Pancreas (tissue), 10 donors: ENCODE measurements at regions not wholly inside any gene's neighbourhood (a gene's known extent, or its start where the extent isn't known, plus 50 kb on each side); places are given as distances from the start of the nearest gene placed in this dataset.

Experiments used
- ATAC-seq, 4 donors: fragments of 200-7000 bp; cut with Tn5 transposase; one replicate each; pipeline versions ENCODE4 v1.8.0 to v1.9.1; 2020; ENCODE audit warnings: mild to moderate bottlenecking in 4 of 4, moderate library complexity in 4 of 4
- DNase-seq, 6 donors: peaks; one replicate each; pipeline ENCODE4 v3.0.0-alpha.2; 2020
- FAIRE-seq: peaks from 2 replicates; lab custom pipeline; 2012; peaks lifted over from hg19 to GRCh38; lab: Jason Lieb, UNC
- H3K27ac ChIP-seq, 4 donors: fragments of 200-600 bp; sonication (generic); 1 replicate in 3 of 4; 2 replicates in 1 of 4; pipeline versions ENCODE4 v1.5.0 to v1.8.0; 2020
- H3K27me3 ChIP-seq, 4 donors: fragments of 200-600 bp; one replicate each; pipeline ENCODE4 v1.8.0; 2021
- H3K36me3 ChIP-seq, 3 donors: fragments of 200-600 bp; sonication (generic) in 1 of 3; one replicate each; pipeline versions ENCODE4 v1.5.0 to v1.8.0; 2020 to 2021
- H3K4me1 ChIP-seq, 3 donors: fragments of 200-600 bp; one replicate each; pipeline ENCODE4 v1.8.0; 2021
- H3K4me3 ChIP-seq, 4 donors: fragments of 200-600 bp; sonication (generic) in 2 of 4; one replicate each; pipeline versions ENCODE4 v1.5.0 to v1.8.0; 2020 to 2021
- H3K9me3 ChIP-seq, 4 donors: fragments of 200-600 bp; one replicate each; pipeline ENCODE4 v1.8.0; 2021
- CTCF ChIP-seq, 4 donors: fragments of 200-600 bp; sonication (generic) in 3 of 4; IDR thresholded peaks; one replicate each; pipeline versions ENCODE4 v1.5.0 to v1.8.0; 2021; ENCODE audit warnings: antibody characterized with exemption in 4 of 4
- WGBS, 2 donors: extraction: QIAGEN DNeasy Blood & Tissue Kit; methylation state at CpG; one replicate each; pipeline ENCODE4 v1.1.7; 2013; 5-methylcytosine and 5-hydroxymethylcytosine counted together
- intact Hi-C, 3 donors: fragments of 100-400 bp; cut with DNase I; formaldehyde crosslinking; loops; one replicate each; pipeline versions ENCODE4 v1.11.1 to v1.14.2; 2022
- donor health status: healthy with polysubstance abuse.
- donor health status: DM: no; HTN: no; CAD: no; lungs with moderate emphysema.
- donor health status: DM: no; HTN: no; CAD: no.
- donor health status: control.
- donor health status: control.
- donor health status: Bipolar disorder and iron deficiency.
- donor health status: DM: yes; HTN: yes; CAD: no.
- donor health status: DM: no; HTN: no; CAD: no.
- donor health status: DM: no; HTN: no; CAD: no.
- donor health status: DM: yes; HTN: yes; CAD: no.

DNA sequence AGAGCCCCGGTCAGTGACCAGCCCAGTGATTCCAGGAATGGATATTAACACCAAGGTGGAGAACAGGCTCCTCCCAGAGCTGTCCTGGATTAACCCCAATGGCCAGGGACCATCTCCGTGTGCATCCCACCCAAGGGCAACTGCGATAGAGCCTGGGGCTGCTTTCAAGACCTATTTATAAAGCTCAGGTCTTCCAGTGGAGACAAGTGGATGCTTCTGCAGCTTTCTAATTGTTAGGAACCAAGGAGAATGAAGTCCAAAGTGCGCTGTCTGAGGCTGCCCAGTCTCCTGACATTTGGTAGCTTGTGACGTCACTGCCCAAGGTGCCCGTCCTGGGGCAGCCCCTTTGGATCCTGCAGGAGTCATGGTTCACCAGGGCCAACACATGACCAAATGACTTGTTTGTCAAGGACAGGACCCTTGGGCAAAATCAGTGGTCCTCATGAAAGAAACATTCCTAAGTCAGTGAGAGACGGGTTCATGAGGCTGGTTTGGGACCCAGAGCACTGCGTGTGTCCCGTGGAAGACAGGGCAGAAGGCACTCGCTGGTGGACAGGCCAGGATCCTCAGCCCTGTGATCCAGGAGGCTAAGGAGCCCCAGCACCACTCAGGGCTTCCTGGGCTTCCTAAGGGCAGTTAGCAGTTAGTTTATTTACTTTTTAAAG is 174.9 kb downstream of the ANKRD60 start:
- no peak for ATAC-seq
- 65 to 84% methylated on average over 10 of the region's 10 CpGs for WGBS, 2 donors
- FAIRE-seq = no peak
- TF ChIP-seq CTCF (IDR thresholded peaks at IDR 0.05) = no peak
- Histone ChIP-seq H3K4me3 (no peak overlapping the region), H3K4me1 (no peaks in the 10 kb centered on the region), H3K9me3 (no peaks in the 10 kb centered on the region), H3K36me3 (no peaks in the 10 kb centered on the region), H3K27ac (no peak overlapping the region), H3K27me3 (no peaks in the 10 kb centered on the region)
- DNase-seq = no peak
- intact Hi-C loops = no loop called here

GRCh38 chr20:58051367-58051766 is 177.1 kb downstream of the ANKRD60 start:
- intact Hi-C loops = no loop called here
- FAIRE-seq (no peak), ATAC-seq (no peak), DNase-seq (no peak)
- H3K27me3 ChIP-seq = no peaks in the 10 kb centered on the region
- H3K4me3 ChIP-seq = no peak overlapping the region
- H3K9me3 ChIP-seq = no peaks in the 10 kb centered on the region
- TF ChIP-seq CTCF (IDR thresholded peaks at IDR 0.05) = no peak
- H3K4me1 ChIP-seq = no peaks in the 10 kb centered on the region
- WGBS, 2 donors = 29 to 62% methylated on average over 1 of the region's 1 CpG
- H3K27ac ChIP-seq = no peak overlapping the region
- H3K36me3 ChIP-seq = no peaks in the 10 kb centered on the region

GRCh38 chr20:58048096-58048702 is 180.3 kb downstream of the ANKRD60 start:
- TF ChIP-seq CTCF (IDR thresholded peaks at IDR 0.05) = no peak
- no peaks in the 10 kb centered on the region for H3K27me3 ChIP-seq
- intact Hi-C loops = no loop called here
- DNase-seq = peak in 1 of 6 donors; percentile 22
- no peak overlapping the region for H3K27ac ChIP-seq
- no peaks in the 10 kb centered on the region for H3K36me3 ChIP-seq
- FAIRE-seq = no peak
- WGBS, 2 donors = 28 to 43% methylated on average over 3 of the region's 3 CpGs
- H3K9me3 ChIP-seq = no peaks in the 10 kb centered on the region
- no peaks in the 10 kb centered on the region for H3K4me1 ChIP-seq
- H3K4me3 ChIP-seq = no peak overlapping the region
- ATAC-seq = peak in 1 of 4 donors; percentile 23

DNA sequence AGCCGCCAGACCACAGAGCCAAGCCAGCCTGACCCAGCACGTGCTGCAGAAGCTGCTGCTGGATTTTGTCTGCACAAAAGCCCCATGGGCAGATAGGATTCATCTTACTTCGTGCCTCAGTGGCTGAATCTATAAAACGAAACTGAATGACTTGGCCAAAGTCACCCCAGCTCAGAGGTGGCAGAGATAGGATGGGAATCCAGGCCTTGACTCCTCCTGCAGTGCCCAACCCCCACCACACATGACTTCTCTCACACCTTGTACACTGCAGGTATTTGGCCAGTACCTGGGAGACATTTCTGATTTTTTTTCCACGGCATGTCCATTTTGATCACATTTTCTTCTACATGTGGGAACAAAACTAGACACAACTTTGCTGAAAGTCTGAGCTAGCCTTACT is 182.1 kb downstream of the ANKRD60 start:
- Histone ChIP-seq H3K9me3 (no peaks in the 10 kb centered on the region), H3K27me3 (no peaks in the 10 kb centered on the region), H3K4me1 (no peaks in the 10 kb centered on the region), H3K36me3 (no peaks in the 10 kb centered on the region), H3K27ac (no peak overlapping the region), H3K4me3 (no peak overlapping the region)
- FAIRE-seq (no peak), ATAC-seq (no peak), DNase-seq (no peak)
- WGBS, 2 donors = 61 to 62% methylated on average over 5 of the region's 5 CpGs
- TF ChIP-seq CTCF (IDR thresholded peaks at IDR 0.05) = no peak
- intact Hi-C loops = no loop called here

- intact Hi-C loops = no loop called here
- ATAC-seq (no peak), DNase-seq (no peak), FAIRE-seq (no peak)
- no peaks in the 10 kb centered on the region for H3K36me3 ChIP-seq
- no peaks in the 10 kb centered on the region for H3K9me3 ChIP-seq
- H3K27me3 ChIP-seq = no peaks in the 10 kb centered on the region
- WGBS, 2 donors = 64 to 72% methylated on average over 7 of the region's 7 CpGs
- TF ChIP-seq CTCF (IDR thresholded peaks at IDR 0.05) = no peak
- no peak overlapping the region for H3K27ac ChIP-seq
- H3K4me1 ChIP-seq = no peaks in the 10 kb centered on the region
- no peak overlapping the region for H3K4me3 ChIP-seq
Observed at GRCh38 chr20:58045579-58045978, 182.9 kb downstream of the ANKRD60 start.
